AML-193 (cell line): ENCODE measurements at regions not wholly inside any gene's neighbourhood (a gene's known extent, or its start where the extent isn't known, plus 50 kb on each side); places are given as distances from the start of the nearest gene placed in this dataset.

ENCODE experiments used
- DNase-seq, 2 experiments: peaks; one replicate each; lab custom pipeline; 2025; lab: John Stamatoyannopoulos, UW

GRCh38 chr21:25422610-25423608 lies 184.4 kb downstream of the MRPL39 start:
- no peak for DNase-seq

- peak; percentile 74 to 84 for DNase-seq
Observed at GRCh38 chr21:25421321-25422028, 185.8 kb downstream of the MRPL39 start.

- DNase-seq: no peak
Observed at GRCh38 chr21:25420831-25421230, 186.4 kb downstream of the MRPL39 start.

GRCh38 chr21:25416669-25417068 lies 190.6 kb downstream of the MRPL39 start:
- no peak for DNase-seq

GRCh38 chr21:25412100-25412499 lies 195.2 kb downstream of the MRPL39 start:
- no peak for DNase-seq

GRCh38 chr21:25409978-25410377 lies 197.3 kb downstream of the MRPL39 start:
- no peak for DNase-seq

GRCh38 chr21:25408666-25409065 lies 198.6 kb downstream of the MRPL39 start:
- no peak for DNase-seq

- DNase-seq: no peak
Observed at GRCh38 chr21:25406887-25407579, 200.2 kb downstream of the MRPL39 start.

GRCh38 chr21:25405984-25406383 lies 201.3 kb downstream of the MRPL39 start:
- peak; percentile 6 to 11 for DNase-seq

- no peak for DNase-seq
Observed at GRCh38 chr21:25402134-25402961, 204.9 kb downstream of the MRPL39 start.

GRCh38 chr21:25400427-25400826 lies 206.9 kb downstream of the MRPL39 start:
- no peak for DNase-seq

GRCh38 chr21:25398630-25399029 lies 208.7 kb downstream of the MRPL39 start:
- no peak for DNase-seq

- no peak for DNase-seq
Observed at GRCh38 chr21:25396135-25396711, 211.1 kb downstream of the MRPL39 start.

- no peak for DNase-seq
Observed at GRCh38 chr21:25391777-25392176, 215.5 kb downstream of the MRPL39 start.

GRCh38 chr21:25390701-25391100 lies 216.6 kb downstream of the MRPL39 start:
- DNase-seq: no peak

GRCh38 chr21:25387665-25388064 lies 219.6 kb downstream of the MRPL39 start:
- no peak for DNase-seq

GRCh38 chr21:25385911-25386474 lies 221.3 kb downstream of the MRPL39 start:
- DNase-seq: peak; percentile 25 to 38

- DNase-seq: no peak
Observed at GRCh38 chr21:25385341-25385740, 221.9 kb downstream of the MRPL39 start.

- DNase-seq: no peak
Observed at GRCh38 chr21:25384782-25385181, 222.5 kb downstream of the MRPL39 start.

- DNase-seq: no peak
Observed at GRCh38 chr21:25383545-25383944, 223.7 kb downstream of the MRPL39 start.
